Endodermal cell (in vitro differentiated cells): ENCODE measurements at regions not wholly inside any gene's neighbourhood (a gene's known extent, or its start where the extent isn't known, plus 50 kb on each side); places are given as distances from the start of the nearest gene placed in this dataset.

Experiments used
- DNase-seq: peaks from one replicate; pipeline ENCODE4 v3.0.0-alpha.2; 2017
- H3K27ac ChIP-seq: 2 replicates; pipeline ENCODE4 v1.5.1; 2013; ENCODE audit warnings: mild to moderate bottlenecking, low read depth, low read length, moderate library complexity
- H3K27me3 ChIP-seq: 2 replicates; pipeline ENCODE4 v1.6.1; 2013; ENCODE audit warnings: mild to moderate bottlenecking, low read length, moderate library complexity; ENCODE audit not compliant: insufficient read depth, control insufficient read depth, poor library complexity, severe bottlenecking
- H3K36me3 ChIP-seq: 2 replicates; pipeline ENCODE4 v1.7.0; 2013; ENCODE audit warnings: mild to moderate bottlenecking, low read length, moderate library complexity; ENCODE audit not compliant: control insufficient read depth, insufficient read depth
- H3K4me1 ChIP-seq: one replicate; pipeline ENCODE4 v1.7.0; 2013; ENCODE audit warnings: low read length; ENCODE audit not compliant: control insufficient read depth, insufficient read depth
- H3K4me3 ChIP-seq: 2 replicates; pipeline ENCODE4 v1.5.1; 2013; ENCODE audit warnings: mild to moderate bottlenecking, low read length, moderate library complexity
- H3K9ac ChIP-seq: 2 replicates; pipeline ENCODE4 v1.6.1; 2013; ENCODE audit warnings: mild to moderate bottlenecking, low read length, moderate library complexity; ENCODE audit not compliant: poor library complexity, severe bottlenecking; ENCODE audit errors: extremely low read depth
- H3K9me3 ChIP-seq: 2 replicates; pipeline ENCODE4 v1.6.1; 2013; ENCODE audit warnings: mild to moderate bottlenecking, low read length, moderate library complexity; ENCODE audit not compliant: control insufficient read depth
- H3K27ac Mint-ChIP-seq: 2 replicates; pipeline ENCODE4 v1.8.0; 2020; ENCODE audit warnings: mixed read lengths
- H3K27me3 Mint-ChIP-seq: 2 replicates; pipeline ENCODE4 v1.8.0; 2021; ENCODE audit warnings: mild to moderate bottlenecking, mixed read lengths; ENCODE audit not compliant: insufficient read depth
- H3K36me3 Mint-ChIP-seq: 2 replicates; pipeline ENCODE4 v1.8.0; 2020; ENCODE audit warnings: low read depth, mixed read lengths
- H3K4me1 Mint-ChIP-seq: 2 replicates; pipeline ENCODE4 v1.8.0; 2020; ENCODE audit warnings: mixed read lengths
- H3K4me3 Mint-ChIP-seq: 2 replicates; pipeline ENCODE4 v1.8.0; 2020; ENCODE audit warnings: mild to moderate bottlenecking, moderate library complexity, mixed read lengths
- H3K9me3 Mint-ChIP-seq: 2 replicates; pipeline ENCODE4 v1.8.0; 2020; ENCODE audit warnings: mild to moderate bottlenecking, mixed read lengths
- WGBS, 2 experiments: methylation state at CpG; one replicate each; pipeline versions ENCODE4 v1.1.5 to v1.1.7; 2013; ENCODE audit warnings: missing lambda C conversion rate in 2 of 2, mixed read lengths in 1 of 2; ENCODE audit not compliant: insufficient coverage in 1 of 2, insufficient read length in 1 of 2; 5-methylcytosine and 5-hydroxymethylcytosine counted together
- TF ChIP-seq, protein P1 (sequence below): fragments of 200-600 bp; sonication (generic); conservative IDR thresholded peaks from 2 replicates; pipeline ENCODE4 v1.5.0; 2021; ENCODE audit warnings: antibody characterized with exemption, mild to moderate bottlenecking

DNA sequence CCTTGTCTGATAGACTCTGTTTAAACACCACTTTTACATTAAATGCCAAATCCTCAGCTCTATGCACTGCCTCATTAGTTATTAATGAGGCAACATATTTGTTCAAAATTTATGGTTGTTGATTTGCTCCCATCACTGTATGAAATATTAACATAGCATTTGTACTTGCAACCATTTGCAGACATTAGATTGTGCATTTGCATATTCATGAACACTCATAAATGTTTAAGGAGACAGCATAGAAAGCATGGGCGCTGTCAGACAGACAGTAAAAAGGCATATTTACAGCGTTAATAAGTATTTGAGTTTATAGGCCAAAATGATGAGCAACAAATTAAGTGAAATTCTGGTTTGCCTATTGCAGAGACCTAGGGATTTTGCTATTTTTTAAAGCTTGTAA is 502.3 kb downstream of the TXNL1 start:
- H3K27me3 ChIP-seq = no peaks in the 10 kb centered on the region
- Mint-ChIP-seq H3K27ac (no peak overlapping the region), H3K9me3 (no peaks in the 10 kb centered on the region), H3K4me1 (no peaks in the 10 kb centered on the region), H3K4me3 (no peak overlapping the region), H3K36me3 (no peaks in the 10 kb centered on the region), H3K27me3 (no peaks in the 10 kb centered on the region)
- H3K4me3 ChIP-seq = no peak overlapping the region
- H3K27ac ChIP-seq = no peak overlapping the region
- H3K9ac ChIP-seq = no peak overlapping the region
- TF ChIP-seq, protein P1, sequence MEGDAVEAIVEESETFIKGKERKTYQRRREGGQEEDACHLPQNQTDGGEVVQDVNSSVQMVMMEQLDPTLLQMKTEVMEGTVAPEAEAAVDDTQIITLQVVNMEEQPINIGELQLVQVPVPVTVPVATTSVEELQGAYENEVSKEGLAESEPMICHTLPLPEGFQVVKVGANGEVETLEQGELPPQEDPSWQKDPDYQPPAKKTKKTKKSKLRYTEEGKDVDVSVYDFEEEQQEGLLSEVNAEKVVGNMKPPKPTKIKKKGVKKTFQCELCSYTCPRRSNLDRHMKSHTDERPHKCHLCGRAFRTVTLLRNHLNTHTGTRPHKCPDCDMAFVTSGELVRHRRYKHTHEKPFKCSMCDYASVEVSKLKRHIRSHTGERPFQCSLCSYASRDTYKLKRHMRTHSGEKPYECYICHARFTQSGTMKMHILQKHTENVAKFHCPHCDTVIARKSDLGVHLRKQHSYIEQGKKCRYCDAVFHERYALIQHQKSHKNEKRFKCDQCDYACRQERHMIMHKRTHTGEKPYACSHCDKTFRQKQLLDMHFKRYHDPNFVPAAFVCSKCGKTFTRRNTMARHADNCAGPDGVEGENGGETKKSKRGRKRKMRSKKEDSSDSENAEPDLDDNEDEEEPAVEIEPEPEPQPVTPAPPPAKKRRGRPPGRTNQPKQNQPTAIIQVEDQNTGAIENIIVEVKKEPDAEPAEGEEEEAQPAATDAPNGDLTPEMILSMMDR = no peak
- no peak for DNase-seq
- no peaks in the 10 kb centered on the region for H3K4me1 ChIP-seq
- H3K9me3 ChIP-seq = no peaks in the 10 kb centered on the region
- WGBS, 2 experiments = 89 to 95% methylated on average over 2 of the region's 2 CpGs
- H3K36me3 ChIP-seq = no peaks in the 10 kb centered on the region

DNA sequence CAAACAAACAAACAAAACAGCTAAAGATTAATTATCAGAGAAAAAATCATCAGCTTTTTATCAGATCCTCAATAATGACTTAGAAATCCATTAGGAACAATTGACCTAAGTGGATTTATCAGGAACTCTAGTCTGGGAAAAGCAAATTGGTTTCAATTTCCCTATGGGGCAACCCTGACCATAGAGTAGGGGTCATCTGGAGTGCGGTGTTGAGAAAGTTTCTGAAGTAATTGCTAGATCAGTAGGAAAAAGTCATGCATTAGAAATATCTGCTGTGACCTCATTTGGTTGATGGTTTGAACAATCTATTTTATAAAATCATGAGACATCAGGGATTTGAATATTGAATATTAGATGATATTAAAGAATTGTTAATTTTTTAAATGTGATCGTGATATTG is 507.9 kb downstream of the TXNL1 start:
- H3K27ac ChIP-seq = no peak overlapping the region
- H3K36me3 Mint-ChIP-seq = no peaks in the 10 kb centered on the region
- WGBS, 2 experiments = 93 to 100% methylated on average over 1 of the region's 2 CpGs
- no peaks in the 10 kb centered on the region for H3K9me3 ChIP-seq
- no peaks in the 10 kb centered on the region for H3K36me3 ChIP-seq
- H3K4me1 ChIP-seq = no peaks in the 10 kb centered on the region
- peaks cover 7% of the 10 kb centered on the region for H3K4me1 Mint-ChIP-seq
- H3K27me3 Mint-ChIP-seq = peaks cover 1% of the 10 kb centered on the region
- no peak overlapping the region for H3K27ac Mint-ChIP-seq
- TF ChIP-seq, protein P1 = no peak
- H3K9ac ChIP-seq = no peak overlapping the region
- no peak for DNase-seq
- no peaks in the 10 kb centered on the region for H3K9me3 Mint-ChIP-seq
- no peak overlapping the region for H3K4me3 ChIP-seq
- no peaks in the 10 kb centered on the region for H3K27me3 ChIP-seq
- H3K4me3 Mint-ChIP-seq = no peak overlapping the region

DNA sequence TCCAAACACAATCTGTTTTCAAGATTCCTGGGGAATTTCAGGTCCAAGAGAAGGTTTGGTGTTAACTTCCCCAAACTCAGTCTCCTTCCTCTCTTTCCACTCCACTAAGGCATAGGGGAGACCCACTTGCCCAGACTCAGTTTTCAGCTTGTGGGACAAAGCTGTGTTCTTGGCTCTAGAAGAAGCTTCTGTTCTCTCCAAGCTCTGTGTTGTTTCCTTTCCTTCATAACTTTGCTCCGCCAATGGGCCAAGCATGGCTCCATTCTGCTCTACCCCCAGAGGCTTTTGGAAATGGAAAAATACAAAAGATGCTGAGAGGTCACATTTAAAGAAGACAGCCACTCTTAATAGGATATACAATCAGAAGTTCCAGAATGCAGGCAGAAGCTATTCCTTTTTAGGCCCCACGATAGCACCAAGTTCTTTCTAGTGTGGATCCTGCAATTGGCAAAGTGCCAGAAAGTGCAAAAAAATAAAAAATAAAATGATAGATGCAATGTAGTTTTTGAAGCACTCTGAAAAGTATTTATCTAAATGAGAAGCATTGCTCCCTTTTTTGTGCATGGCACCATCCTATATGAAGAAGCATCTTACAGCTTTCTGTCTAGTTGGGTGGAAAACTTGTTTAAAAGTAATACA is 510.1 kb downstream of the TXNL1 start:
- Mint-ChIP-seq H3K4me1 (peaks cover 7% of the 10 kb centered on the region), H3K27me3 (peaks cover 1% of the 10 kb centered on the region), H3K27ac (no peak overlapping the region), H3K4me3 (no peak overlapping the region), H3K36me3 (no peaks in the 10 kb centered on the region), H3K9me3 (no peaks in the 10 kb centered on the region)
- no peak overlapping the region for H3K9ac ChIP-seq
- no peaks in the 10 kb centered on the region for H3K36me3 ChIP-seq
- no peak for DNase-seq
- H3K4me3 ChIP-seq = no peak overlapping the region
- TF ChIP-seq, protein P1 = no peak
- H3K27me3 ChIP-seq = no peaks in the 10 kb centered on the region
- no peak overlapping the region for H3K27ac ChIP-seq
- H3K9me3 ChIP-seq = no peaks in the 10 kb centered on the region
- no peaks in the 10 kb centered on the region for H3K4me1 ChIP-seq
- WGBS, 2 experiments = 91% methylated on average over 2 of the region's 2 CpGs; no CpG with 5 or more reads in 1 of the 2 experiments
